HG02610 (cell line): ENCODE measurements at regions not wholly inside any gene's neighbourhood (a gene's known extent, or its start where the extent isn't known, plus 50 kb on each side); places are given as distances from the start of the nearest gene placed in this dataset.

Experiments used
- ATAC-seq: cut with Tn5 transposase; IDR thresholded peaks from one replicate; pipeline ENCODE4 v1.9.1; 2021; ENCODE audit warnings: mild to moderate bottlenecking, moderate library complexity; ENCODE audit not compliant: unreplicated experiment

DNA sequence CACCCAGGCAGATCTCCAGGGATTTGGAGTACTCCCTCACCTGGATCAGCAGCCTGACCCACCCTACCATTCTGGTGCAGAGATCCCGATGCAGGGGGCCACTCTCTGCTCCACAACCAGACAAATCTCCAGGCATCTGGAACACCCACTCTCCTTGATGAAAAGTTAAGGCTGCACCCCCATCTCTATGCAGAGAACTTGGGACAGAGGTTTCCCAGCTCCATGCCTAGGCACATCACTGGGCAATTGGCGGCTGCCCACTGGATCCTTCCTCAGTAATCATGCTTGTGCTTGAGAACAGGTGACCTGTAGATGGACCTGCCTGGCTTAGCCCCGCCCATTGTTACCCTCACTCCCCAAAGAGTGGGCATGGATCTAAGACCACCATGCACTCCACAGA lies 624.9 kb downstream of the CBLN2 start:
- ATAC-seq, result no peak

DNA sequence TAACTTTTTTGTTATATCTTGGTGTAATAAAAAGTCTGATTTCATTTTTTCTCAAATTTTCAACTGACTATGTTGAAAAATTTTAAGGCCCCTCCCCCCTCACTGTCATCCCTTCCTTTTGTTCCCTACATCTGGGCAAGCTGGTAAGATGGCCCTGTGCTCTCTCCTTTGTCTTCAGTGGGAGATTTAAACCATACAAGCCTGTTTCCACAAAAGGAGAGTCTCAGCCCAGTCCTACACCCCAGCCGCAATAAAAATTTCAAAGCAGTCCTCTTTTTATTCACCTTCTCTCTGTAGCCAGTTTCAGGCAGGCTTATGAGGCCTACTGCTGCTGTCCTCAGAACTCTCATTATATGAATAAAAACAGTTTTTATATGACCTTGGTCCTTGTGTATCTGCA lies 630.5 kb downstream of the CBLN2 start:
- no peak for ATAC-seq

DNA sequence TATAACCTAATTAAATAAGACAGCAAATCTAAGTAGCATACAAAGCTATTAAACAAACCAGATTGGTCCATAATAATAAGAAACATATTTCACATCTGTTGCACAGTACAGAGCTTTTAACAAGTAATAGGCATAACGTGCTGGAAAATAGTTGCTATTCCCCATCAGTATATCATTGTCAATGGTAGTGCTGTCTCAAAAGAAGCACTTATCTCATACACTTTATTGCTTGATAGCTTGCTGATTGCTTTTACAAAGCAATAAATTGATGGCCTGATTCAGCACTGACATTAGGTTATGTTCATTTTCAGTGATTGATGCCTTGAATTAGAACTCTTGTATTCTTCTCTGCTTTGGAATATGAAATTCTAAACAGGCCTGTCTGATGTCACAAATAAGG lies 641.7 kb downstream of the CBLN2 start:
- no peak for ATAC-seq

DNA sequence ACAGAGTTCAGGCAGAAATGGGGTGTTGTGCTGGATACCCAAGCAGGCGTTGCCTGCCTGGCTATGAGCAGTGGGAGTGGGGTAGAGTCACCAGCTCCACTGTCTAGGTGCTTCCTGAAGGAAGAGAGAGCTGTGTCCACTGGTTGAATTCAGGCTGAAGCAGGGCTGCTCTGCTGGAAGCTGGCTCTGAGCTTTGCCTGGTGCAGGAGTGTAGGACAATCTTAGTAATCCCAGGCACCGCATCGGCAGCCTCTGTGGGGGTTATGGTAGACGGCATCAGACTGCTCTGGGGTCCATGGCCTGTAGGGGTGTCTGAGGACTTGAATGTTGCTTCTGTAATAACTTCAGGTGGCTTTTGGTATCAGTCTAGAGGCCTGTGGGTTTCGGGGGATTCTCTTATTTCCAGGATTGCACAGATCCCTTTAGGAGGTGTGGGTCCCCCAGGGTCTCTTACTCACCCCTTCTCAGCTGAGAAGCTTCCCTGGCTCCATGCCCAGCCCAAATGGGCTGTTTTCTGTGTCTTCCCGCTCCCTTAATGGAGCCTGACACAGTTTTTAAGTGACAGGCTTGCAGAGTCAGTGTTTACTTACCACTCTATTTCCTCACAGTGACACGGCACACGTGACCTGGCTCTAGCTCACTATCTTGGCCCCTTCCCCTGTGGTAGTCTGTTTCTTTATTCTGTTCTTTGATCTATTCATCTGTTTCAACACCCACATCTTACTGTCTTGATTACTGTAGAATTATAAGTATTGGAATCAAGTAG lies 644.3 kb downstream of the CBLN2 start:
- ATAC-seq, result no peak

DNA sequence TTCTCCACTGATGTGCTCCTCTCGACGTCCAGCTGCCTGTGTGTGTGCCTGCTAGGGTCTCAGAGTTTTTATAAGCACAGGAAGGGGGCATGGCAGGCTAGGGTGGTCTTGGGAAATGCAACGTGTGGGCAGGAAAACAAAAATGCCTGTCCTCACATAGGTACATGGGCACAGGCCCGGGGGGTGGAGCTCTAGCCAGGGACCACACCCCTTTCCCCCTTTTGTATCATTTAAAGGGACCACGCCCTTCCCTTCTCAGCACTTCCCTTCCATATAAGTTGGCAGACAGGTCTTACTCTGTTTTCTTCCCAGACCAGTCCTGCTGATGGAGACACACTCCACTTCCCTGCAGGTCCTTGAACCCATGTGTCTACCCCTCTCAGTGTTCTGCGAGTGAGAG lies 645.0 kb downstream of the CBLN2 start:
- no peak for ATAC-seq

DNA sequence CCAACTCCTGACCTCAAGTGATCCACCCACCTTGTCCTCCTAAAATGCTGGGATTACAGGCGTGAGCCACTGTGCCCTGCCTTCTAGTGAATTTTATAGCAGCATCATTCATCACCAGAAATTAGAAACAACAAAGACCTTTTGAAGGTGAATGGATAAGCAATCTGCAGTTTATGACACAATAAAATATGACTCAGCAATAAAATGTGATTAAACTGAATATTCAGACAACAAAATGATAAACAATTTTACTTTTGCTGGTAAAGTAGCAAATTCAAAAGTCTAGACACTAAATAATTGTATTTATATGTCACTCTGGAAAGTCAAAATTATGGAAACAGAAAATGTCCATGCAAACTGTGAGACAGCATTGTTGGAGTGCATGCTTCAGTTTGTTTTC lies 656.6 kb downstream of the CBLN2 start:
- ATAC-seq, result no peak

DNA sequence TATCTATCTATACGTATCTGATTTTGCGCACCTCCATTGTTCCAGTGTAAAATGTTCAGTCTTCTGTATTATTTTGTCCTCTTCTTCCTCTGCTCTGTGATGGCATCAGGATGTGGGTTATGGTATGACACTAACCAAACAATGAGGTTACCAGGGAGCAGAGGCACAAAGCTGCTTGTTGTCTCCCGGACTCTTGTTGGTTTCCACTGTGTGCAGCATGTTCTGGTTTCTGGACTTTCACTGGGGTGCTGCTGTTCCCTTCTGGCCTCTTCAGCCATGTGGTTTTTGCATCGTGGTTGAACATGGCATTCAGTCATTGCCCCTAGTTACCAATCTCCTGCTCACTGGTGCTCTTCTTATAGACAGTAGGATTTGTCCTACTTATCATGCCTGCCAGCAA lies 665.9 kb downstream of the CBLN2 start:
- ATAC-seq, result no peak

DNA sequence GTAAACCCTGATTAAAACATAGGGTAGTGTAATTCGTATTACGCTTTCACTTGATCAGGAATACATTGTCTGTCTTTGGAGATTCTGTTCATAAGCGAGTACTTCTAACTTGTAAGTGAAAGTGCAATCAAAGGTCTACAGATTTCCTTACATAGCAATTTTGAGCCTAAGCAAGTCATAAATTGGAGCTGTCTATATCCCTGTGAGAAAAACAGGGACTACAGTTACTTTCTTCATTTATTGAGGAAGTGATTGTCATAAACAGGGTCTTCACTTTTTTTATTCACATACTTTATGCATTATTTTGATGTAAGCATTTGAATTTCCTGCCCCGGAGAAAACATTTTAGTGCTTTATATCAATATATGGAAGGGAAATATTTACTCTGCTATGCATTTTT lies 670.4 kb downstream of the CBLN2 start:
- no peak for ATAC-seq

DNA sequence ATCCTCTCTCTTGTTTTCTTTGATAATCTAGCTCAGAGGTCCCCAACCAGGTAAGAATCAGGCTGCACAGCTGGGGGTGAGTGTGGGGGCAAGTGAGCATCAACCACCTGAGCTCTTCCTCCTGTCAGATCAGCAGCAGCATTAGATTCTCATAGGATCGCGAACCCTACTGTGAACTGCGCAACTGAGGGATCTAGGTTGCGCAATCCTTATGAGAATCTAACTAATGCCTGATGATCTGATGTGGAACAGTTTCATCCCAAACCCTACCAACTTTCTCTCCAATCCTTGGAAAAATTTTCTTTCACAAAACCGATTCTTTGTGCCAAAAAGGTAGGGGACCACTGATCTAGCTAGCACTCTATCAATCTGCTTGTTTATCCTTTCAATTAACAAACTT lies 678.3 kb downstream of the CBLN2 start:
- no peak for ATAC-seq

DNA sequence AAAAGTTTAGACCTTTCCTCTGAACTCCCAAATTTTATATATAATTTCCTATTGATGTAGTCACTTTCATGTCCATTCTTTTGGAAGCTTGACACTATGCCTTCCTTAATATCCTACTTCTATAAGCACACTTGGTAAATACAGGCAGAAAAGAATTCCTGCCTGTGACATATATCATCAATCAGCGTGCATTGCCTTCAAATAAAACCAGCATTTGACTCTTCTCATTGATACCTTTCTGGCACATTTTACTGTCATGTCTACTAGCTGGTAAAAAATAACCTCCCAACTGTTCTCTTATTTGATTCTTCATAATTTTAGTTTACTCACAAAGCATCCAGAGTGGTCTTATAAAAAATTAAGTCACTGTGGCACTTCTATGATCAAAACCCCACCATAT lies 693.5 kb downstream of the CBLN2 start:
- ATAC-seq, result no peak

DNA sequence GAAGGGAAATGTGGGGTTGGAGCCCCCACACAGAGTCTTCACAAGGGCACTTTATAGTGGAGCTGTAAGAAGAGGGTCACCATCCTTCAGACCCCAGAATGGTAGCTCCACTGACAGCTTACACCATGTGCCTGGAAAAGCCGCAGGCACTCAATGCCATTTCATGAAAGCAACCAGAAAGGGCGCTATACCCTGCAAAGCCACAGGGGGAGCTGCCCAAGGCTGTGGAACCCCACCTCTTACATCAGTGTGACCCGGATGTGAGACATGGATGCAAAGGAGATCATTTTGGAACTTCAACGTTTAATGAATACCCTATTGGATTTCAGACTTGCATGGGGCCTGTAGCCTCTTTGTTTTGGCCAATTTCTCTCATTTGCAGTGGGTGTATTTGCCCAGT lies 694.7 kb downstream of the CBLN2 start:
- no peak for ATAC-seq

DNA sequence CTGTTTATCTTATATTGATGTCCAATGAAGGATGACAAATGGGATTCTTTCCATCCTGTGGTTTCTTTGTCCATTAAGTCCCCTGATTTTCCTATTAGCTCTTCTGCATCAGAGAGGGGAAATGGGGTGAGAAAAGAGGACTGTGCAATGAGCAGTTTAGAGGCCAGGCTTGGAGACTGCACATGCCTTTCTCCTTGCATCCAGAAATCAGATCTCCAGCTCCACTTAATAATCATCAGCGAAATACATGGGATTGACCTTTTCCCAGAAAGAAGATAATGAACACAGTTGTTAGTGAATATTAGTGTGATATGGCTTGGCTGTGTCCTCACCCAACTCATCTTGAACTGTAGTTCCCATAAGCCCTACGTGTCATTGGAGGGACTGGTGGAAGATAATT lies 697.4 kb downstream of the CBLN2 start:
- no peak for ATAC-seq

DNA sequence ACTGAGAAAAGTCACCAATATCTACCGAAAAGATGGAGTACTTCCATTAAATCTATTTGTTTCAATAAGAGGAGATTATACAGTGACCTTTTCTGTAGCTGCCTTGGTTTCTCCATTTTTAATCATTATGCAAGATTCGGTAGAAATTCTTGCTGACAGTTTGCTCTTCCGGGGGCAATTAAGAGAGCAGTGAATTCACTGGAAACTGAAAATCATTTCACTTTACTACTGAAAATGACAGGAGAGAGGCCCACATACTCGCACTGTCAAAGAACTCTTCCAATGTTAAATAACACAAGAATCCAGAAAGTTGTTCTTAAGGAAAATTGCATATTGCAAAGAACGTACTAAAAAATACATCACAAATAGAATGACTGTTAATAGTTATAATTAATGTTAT lies 699.3 kb downstream of the CBLN2 start:
- no peak for ATAC-seq

DNA sequence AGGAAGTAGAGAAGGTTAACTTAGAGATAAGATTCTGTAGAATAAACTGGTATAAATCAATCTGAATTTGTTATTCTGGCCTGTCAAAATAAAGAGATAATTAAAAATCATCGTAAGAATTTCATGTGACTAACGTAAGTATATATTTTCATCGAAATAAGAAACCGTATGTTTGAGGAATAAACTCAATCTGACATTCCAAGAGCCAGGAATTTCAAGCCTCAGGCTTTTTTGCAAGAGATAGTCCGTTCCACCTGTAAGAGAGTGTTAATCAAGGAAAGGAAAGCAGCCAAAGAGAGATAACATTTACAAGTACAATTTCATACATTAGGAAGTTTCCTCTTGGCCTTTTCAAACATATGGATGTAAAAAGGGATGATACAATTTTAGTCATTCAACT lies 701.5 kb downstream of the CBLN2 start:
- ATAC-seq, result no peak

DNA sequence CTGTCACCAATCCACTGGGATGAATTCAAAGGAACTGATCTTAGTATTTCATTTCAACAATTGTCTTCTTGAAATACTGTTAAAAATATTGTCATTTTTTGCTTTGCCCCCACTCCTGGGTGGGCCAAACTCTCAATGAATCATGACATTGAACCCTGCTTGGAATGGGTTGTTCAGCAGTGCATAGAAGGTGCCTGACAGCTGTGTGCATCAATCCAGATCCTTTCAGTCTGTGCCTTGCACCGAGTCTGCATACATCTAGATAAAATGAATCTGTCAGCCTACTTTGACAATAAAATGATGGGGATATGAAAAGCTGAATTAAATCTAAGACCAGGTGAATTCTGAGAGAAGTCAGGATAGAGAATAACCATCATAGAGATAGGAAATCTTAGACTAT lies 706.6 kb downstream of the CBLN2 start:
- ATAC-seq, result no peak

DNA sequence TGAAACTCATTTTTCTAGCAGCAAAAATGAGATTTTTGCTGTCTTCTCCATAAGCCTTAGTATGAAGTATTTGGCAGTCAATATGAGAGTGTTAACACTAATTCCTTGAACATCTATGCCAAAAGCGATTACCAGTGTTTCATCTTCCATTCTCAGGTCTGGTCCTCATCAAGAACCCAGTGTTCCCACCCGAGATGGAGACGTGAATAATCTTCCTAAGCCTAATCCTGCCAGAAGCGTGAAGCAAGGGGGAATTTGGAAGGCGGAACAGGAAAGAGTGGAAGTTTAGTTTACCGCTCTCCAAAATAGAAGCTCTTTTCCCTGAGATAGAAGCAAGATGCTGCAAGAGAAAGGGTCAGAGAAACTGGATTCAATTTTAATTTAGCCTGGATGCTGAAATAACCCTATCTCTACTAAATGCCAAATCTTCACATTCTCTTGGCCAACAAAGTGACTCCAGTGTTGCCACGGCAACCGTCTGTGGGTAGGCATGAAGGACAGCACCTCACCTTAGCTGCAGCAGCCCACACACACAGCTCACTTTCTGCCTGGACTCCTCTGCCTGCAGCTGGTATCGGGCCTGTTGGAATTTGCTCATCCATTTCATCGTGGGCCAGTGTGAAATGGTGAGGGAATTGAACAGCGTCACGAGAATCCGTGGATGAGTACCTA lies 711.1 kb downstream of the CBLN2 start:
- no peak for ATAC-seq

DNA sequence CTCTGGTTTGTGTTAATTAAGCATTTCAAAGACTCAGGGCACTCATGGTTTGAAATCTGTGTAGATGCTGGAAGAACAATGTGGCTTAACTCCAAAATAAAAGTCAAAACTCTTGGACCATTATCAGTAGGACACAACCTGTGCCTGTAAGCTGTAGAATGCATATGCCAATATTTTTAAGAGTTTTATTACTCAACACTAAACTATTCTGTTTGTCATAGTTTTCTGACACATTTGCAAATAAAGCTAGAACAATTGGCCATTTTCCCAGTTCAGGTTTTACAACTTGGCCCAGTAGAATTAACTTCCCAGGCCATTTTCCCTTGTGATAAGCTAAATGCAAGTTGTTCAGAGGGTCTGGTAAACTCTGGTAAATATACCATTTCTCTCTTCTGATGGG lies 713.1 kb downstream of the CBLN2 start:
- ATAC-seq, result no peak

DNA sequence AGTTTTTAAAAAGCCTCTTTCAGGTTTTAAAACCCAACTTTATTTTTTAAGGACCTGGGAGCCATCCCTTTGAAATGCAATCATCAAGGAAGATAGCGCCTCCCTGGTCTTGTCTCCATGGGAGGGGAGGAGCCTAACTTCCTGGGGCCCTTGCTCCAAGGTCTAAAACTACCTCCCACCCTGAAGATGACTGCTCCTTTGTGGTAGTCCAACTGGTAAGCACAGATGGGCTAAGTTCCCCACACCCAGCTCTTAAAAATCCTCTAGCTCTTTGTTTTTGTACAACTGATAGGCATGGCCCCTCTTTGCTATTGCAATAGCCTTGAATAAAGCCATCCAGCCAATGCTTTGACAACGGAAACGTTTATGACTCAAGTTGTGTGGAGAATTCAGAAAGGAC lies 716.8 kb downstream of the CBLN2 start:
- ATAC-seq, result no peak

DNA sequence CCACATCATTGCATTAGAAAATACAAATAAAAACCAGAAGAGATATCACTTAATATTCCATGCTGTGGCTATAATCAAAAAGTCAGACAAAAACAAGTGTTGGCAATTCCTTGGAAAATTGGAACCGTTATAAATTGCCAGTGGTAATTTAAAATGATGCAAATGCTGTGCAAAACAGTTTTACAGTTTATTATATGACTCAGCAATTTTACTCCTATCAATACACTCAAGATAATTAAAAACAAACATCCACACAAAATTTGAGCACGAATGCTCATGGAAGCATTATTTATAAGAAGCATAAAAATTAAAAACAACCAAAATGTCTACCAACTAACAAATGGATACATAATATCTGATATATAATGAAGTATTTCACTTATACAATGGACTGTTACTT lies 728.8 kb downstream of the CBLN2 start:
- no peak for ATAC-seq

DNA sequence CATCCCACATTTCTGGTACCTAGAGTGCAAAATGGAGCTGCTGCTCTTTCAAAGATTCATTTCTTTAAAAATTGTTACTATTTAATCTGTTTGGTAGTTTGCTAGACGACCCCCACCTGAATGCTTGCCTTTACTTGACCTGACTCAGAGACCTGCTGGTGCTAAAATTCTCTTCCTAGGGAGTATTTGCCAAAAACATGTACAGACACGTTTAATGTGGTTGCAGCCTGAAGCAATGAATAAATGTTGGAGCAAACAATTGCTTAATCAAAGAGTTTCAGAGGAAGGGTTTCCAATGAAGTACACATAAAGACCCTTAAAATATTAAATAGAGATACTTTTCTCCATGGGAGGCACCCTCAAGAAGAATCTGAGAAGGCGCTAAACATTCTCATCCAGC lies 734.4 kb downstream of the CBLN2 start:
- ATAC-seq, result no peak

DNA sequence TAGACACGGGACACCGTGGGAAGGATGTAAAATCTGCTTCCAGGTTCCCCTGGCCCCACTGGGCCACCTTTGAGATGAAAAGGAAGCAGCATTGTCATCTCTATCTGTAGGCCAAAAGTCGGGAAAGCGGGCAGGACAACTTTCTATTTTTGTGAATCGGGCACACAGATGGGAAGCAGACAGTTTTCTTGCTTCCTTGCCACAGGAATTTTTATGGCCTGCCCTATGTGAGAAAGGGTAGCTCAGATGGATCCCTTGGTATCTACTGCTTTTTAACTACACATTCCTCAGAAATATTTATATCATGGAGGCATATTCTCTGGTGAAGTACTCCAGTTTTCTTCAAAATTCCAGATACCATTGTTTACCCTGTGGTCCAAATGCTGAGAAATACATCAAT lies 735.5 kb downstream of the CBLN2 start:
- ATAC-seq, result no peak

DNA sequence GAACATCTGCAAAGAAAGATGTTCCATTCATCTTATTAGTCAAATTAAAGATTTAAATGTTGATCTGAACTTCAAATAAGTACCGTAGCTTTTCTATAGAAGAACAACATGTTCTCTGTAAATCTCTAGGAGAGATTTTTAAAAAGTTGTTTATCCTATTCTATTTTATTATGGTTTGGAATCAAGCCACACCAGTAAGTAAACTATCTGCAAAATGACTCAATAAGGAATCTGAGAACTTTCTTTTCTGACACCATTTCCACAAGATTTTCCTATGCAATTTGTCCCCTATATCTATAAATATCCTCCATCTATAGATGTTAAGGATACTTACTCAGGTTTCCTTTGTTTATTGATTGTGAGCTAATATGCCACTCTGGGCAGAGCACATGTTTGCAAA lies 736.6 kb downstream of the CBLN2 start:
- ATAC-seq, result no peak
